ENCODE measurements at regions not wholly inside any gene's neighbourhood (a gene's known extent, or its start where the extent isn't known, plus 50 kb on each side); places are given as distances from the start of the nearest gene placed in this dataset.

DNA sequence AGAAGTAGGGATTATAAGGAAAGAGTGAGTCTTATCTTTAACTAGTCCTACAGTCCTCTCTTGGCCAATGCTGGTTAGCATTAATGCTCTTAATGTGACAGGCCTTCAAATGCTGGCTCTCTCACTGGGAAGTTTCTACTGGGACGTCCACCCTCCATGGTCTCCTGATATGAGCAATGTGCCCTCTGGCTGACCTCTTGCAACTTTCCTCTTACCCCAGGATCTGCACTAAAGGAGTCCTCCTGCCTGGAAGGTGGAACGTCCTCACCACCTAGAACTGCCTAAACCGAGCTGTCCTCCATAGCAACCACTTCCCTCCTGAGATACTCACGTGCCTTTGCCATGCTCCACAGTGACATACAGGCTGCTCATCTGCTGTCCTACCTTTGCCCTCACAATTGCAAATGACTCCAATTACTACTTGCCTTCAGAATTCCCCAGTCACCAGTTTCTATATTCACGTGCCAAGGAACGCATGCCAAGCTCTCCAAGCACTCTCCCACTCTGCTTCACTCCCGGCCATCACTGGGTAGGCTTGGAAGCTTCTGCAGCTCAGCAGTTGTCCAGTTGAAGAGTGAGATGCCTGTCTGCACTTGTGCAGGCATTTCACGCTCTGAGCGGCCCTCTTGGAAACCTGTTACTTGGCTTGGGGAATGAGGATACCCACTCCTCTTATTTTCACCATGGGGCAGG lies 404.7 kb downstream of the RRAGC start:
- TF ChIP-seq CTCF (IDR thresholded peaks at IDR 0.05; ENCODE audit: low read length), result no peak
- no peak for TF ChIP-seq EZH2 (IDR thresholded peaks at IDR 0.05; ENCODE audit: borderline replicate concordance, low read length)

Measured in OCI-LY1 (cell line).